ENCODE measurements at regions not wholly inside any gene's neighbourhood (a gene's known extent, or its start where the extent isn't known, plus 50 kb on each side); places are given as distances from the start of the nearest gene placed in this dataset.
"Not testable (repeated sequence)": the region's sequence is repeated elsewhere in the genome, so short reads cannot be mapped to it uniquely, and the experiment has no call there.

DNA sequence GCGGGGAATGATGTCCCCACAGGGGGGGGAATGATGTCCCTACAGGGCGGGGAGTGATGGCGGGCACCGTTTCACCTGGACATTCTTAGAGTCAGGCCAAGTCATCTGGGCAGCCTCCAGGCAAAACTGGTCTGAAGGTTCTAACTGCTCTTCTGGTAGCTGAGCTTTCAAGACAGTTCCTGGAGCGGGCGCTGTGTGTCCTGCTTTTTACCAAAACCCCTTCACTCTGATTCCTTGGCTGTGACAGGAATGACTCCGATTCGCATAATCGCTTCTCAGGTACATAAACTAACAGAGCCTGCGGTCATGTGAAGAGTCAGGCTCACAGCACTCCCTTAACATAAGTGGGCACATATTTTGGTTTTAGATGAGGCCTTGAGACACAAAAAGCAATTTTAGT lies 836.0 kb downstream of the TRIML1 start:
- TF ChIP-seq, protein P1, sequence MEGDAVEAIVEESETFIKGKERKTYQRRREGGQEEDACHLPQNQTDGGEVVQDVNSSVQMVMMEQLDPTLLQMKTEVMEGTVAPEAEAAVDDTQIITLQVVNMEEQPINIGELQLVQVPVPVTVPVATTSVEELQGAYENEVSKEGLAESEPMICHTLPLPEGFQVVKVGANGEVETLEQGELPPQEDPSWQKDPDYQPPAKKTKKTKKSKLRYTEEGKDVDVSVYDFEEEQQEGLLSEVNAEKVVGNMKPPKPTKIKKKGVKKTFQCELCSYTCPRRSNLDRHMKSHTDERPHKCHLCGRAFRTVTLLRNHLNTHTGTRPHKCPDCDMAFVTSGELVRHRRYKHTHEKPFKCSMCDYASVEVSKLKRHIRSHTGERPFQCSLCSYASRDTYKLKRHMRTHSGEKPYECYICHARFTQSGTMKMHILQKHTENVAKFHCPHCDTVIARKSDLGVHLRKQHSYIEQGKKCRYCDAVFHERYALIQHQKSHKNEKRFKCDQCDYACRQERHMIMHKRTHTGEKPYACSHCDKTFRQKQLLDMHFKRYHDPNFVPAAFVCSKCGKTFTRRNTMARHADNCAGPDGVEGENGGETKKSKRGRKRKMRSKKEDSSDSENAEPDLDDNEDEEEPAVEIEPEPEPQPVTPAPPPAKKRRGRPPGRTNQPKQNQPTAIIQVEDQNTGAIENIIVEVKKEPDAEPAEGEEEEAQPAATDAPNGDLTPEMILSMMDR (IDR thresholded peaks at IDR 0.05; ENCODE audit: control insufficient read depth, extremely low read depth, insufficient read depth): no peak
- no peak overlapping the region for H3K4me3 ChIP-seq (ENCODE audit: low read depth, low read length)
- no peak for DNase-seq (ENCODE audit: low read depth)

DNA sequence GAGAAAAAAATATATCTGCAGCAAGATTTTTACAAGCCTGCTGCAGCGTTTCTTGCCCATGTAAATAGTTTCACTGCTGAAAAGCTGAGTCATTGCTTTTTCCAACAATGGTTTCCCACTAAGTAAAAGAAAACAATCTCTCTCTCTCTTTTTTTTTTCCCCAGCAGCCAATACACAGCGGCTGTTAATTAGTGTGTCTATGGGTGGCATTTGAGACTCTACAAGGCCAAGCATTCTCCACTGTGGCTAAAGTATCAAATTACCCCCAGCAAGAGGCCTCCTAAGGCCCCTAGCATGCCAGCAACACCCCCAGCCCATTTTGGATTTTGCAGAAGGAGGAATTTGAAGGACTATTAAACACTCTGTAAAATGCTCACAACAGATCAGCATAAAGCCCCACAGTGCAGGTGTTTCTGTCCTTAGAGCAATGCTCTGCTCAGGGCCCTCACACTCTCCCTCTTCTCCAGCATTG lies 837.4 kb downstream of the TRIML1 start:
- peak; percentile 47 for DNase-seq (ENCODE audit: low read depth)
- TF ChIP-seq, protein P1 (IDR thresholded peaks at IDR 0.05; ENCODE audit: control insufficient read depth, extremely low read depth, insufficient read depth): no peak
- no peak overlapping the region for H3K4me3 ChIP-seq (ENCODE audit: low read depth, low read length)

DNA sequence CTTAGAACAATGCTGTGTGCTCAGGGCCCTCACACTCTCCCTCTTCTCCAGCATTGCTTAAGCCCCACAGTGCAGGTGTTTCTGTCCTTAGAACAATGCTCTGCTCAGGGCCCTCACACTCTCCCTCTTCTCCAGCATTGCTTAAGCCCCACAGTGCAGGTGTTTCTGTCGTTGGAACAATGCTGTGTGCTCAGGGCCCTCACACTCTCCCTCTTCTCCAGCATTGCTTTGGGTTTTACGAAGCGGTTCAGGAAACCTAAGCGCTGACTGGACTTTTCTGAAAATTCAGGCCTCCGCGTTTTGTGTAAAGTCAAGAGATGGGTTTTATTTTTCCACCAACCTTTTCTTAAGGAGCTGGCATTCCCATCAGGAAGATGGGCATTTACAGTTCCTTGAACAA lies 838.0 kb downstream of the TRIML1 start:
- not testable (repeated sequence) for H3K4me3 ChIP-seq (ENCODE audit: low read depth, low read length); DNase-seq (ENCODE audit: low read depth)

DNA sequence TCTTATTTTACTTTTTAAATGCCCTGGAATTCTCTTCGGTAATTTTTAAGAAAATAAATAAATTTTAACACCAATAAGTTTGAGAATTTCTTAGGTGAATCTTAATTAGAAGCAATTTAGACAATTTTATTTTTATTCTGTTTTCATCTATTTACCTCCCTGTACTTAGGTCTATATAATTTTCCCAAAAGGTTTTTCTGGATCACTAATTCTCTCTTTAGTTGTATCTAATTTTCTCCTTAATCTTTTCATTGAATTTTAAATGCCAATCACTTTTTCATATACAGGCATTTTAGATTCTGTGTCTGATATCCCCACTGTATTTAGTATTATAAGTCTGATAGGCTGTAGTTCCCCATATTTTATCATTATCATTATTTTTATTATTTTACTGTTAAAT lies 845.3 kb downstream of the TRIML1 start:
- no peak for DNase-seq (ENCODE audit: low read depth)

GRCh38 chr4:188986271-188986689 lies 847.0 kb downstream of the TRIML1 start:
- no peak for DNase-seq (ENCODE audit: low read depth)
- TF ChIP-seq, protein P1 (IDR thresholded peaks at IDR 0.05; ENCODE audit: control insufficient read depth, extremely low read depth, insufficient read depth): no peak
- no peak overlapping the region for H3K4me3 ChIP-seq (ENCODE audit: low read depth, low read length)

More for the DNA sequence above, 845.3 kb downstream of the TRIML1 start:
- TF ChIP-seq, protein P1 (IDR thresholded peaks at IDR 0.05; ENCODE audit: control insufficient read depth, extremely low read depth, insufficient read depth): no peak
- no peak overlapping the region for H3K4me3 ChIP-seq (ENCODE audit: low read depth, low read length)

DNA sequence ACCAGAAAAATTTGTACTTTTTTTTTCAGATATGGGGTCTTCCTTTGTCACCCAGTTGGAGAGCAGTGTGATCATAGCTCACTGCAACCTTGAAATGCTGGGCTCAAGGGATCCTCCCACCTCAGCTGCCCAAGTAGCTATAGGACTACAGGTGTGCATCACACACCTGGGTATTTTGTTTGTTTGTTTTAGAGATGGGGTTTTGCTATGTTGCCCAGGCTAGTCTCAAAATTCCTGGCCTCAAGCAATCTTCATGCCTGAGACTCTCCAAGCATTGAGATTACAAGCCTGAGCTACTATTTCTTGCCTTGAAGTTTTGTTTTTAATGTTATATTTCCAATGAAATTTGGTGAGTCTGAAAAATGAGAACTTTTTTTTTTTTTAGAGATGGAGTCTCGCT lies 847.8 kb downstream of the TRIML1 start:
- no peak overlapping the region for H3K4me3 ChIP-seq (ENCODE audit: low read depth, low read length)
- TF ChIP-seq, protein P1 (IDR thresholded peaks at IDR 0.05; ENCODE audit: control insufficient read depth, extremely low read depth, insufficient read depth): no peak
- DNase-seq (ENCODE audit: low read depth): no peak

DNA sequence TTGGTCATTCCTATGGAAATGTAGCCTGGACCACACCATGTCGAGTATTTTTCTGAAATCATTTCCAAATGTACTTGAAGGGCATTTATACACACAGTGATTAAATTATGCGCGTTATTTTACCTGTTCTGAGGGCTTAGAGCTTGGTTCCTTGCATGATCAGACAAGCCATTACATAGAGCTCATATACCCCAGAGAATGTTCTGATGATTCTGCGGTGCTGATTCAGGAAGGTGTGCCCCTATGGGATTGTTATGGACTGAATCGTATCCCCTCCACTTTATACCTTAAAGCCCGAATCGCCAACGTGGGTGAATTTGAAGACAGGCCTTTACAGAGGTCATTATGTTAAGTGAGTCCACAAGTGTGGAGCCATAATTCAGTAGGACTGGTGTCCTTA lies 848.9 kb downstream of the TRIML1 start:
- DNase-seq (ENCODE audit: low read depth): no peak
- no peak overlapping the region for H3K4me3 ChIP-seq (ENCODE audit: low read depth, low read length)
- TF ChIP-seq, protein P1 (IDR thresholded peaks at IDR 0.05; ENCODE audit: control insufficient read depth, extremely low read depth, insufficient read depth): no peak
